ENCODE measurements at regions not wholly inside any gene's neighbourhood (a gene's known extent, or its start where the extent isn't known, plus 50 kb on each side); places are given as distances from the start of the nearest gene placed in this dataset.
"Not testable (repeated sequence)": the region's sequence is repeated elsewhere in the genome, so short reads cannot be mapped to it uniquely, and the experiment has no call there.

GRCh38 chr18:57959278-57959677 is 84.7 kb upstream of the NEDD4L start:
- in situ Hi-C loops (cut with HindIII; ENCODE audit: low pct_unique_long_range_greater_than_20kb, low sequenced_read_pairs) = no loop called here

GRCh38 chr18:57957210-57957609 is 86.8 kb upstream of the NEDD4L start:
- in situ Hi-C loops (cut with HindIII; ENCODE audit: low pct_unique_long_range_greater_than_20kb, low sequenced_read_pairs) = no loop called here
- no peak for DNase-seq (ENCODE audit: low read depth, low spot score)

More at GRCh38 chr18:57959278-57959677, 84.7 kb upstream of the NEDD4L start:
- DNase-seq (ENCODE audit: low read depth, low spot score) = peak; percentile 87

- in situ Hi-C loops (cut with HindIII; ENCODE audit: low pct_unique_long_range_greater_than_20kb, low sequenced_read_pairs) = no loop called here
- no peak for DNase-seq (ENCODE audit: low read depth, low spot score)
Observed at GRCh38 chr18:57956491-57956890, 87.5 kb upstream of the NEDD4L start.

DNA sequence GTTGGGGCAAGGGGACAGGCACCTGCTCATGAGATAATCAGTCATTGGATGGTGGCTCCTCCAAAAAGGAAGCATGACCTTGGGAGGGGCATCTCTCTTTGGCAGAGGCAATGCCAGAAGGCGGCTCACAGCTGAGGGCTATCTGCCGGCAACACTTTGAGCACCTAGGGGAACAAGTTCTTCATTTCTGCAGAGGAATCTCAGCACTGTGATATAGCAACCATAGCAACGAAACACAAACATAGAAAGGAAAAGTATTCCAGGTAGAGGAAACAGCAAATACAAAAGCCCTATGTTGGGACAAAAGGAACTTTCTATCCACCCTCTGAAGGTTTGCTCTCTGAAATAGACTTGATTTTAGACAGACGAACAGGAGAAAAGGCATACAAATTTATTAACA is 89.1 kb upstream of the NEDD4L start:
- in situ Hi-C loops (cut with HindIII; ENCODE audit: low pct_unique_long_range_greater_than_20kb, low sequenced_read_pairs) = no loop called here
- DNase-seq (ENCODE audit: low read depth, low spot score) = no peak

- DNase-seq (ENCODE audit: low read depth, low spot score) = no peak
- in situ Hi-C loops (cut with HindIII; ENCODE audit: low pct_unique_long_range_greater_than_20kb, low sequenced_read_pairs) = no loop called here
Observed at GRCh38 chr18:57953883-57954282, 90.1 kb upstream of the NEDD4L start.

GRCh38 chr18:57951999-57952774 is 91.8 kb upstream of the NEDD4L start:
- in situ Hi-C loops (cut with HindIII; ENCODE audit: low pct_unique_long_range_greater_than_20kb, low sequenced_read_pairs) = no loop called here
- no peak for DNase-seq (ENCODE audit: low read depth, low spot score)

DNA sequence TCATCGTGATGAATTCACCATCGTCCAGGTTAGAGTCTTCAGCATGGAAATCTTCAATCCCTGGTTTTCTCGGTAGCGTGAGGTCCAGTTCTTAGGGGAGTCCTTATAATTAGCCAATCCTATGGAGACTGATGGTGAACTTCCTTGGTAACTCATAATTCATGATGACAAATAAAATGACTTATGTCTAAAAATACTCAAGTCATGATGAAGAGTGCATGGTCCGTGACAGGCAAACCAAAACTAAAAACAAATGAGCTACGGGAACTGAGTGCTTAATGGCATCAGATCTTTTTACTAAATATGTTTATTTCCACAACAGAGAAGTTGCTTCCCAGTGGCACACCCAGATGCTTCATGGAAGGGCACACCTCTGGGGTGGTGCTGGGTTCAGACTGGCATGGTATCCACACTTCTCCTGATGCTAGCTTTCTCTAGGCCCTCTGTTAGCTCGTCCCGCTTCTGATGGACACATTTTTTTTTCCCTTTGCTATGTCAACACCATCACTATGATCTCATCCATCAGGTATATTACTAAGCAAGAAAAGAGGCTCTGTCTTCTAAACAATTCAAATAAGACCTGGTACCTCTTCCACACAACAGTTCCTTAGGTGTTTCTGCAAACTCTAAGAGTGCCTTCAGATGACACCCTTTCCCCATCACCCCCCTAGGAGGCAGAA is 92.8 kb upstream of the NEDD4L start:
- in situ Hi-C loops (cut with HindIII; ENCODE audit: low pct_unique_long_range_greater_than_20kb, low sequenced_read_pairs) = no loop called here
- no peak for DNase-seq (ENCODE audit: low read depth, low spot score)

DNA sequence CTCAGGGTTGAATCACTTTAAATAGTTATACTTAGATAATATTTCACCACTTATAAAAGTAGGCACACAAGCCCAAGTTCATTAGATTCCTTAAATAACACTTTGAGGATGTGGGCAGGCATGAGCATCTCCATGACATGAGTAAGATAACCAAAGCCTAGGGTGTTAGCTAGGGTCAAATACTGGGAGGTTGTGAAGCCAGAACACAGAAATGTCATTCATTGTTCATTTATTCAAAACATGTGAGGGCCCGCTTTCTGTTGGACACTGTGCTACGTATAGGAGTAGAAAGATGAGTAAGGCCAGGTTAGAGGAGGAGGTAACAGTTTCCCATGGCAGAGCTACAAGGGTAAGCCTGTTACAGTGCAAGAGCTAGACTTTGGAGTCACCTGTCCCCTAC is 93.5 kb upstream of the NEDD4L start:
- no peak for DNase-seq (ENCODE audit: low read depth, low spot score)
- in situ Hi-C loops (cut with HindIII; ENCODE audit: low pct_unique_long_range_greater_than_20kb, low sequenced_read_pairs) = no loop called here

DNA sequence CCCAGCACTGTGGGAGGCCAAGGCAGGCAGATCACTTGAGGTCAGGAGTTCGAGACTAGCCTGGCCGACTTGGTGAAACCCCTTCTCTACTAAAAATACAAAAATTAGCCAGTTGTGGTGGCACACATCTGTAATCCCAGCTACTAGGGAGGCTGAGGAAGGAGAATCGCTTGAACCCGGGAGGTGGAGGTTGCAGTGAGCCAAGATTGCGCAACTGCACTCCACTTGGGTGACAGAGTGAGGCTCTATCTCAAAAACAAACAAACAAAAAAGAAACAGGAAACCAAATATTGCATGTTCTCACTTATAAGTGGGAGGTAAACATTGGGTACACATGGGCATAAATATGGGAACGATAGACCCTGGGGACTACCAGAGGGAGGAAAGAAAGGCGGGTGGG is 94.7 kb upstream of the NEDD4L start:
- DNase-seq (ENCODE audit: low read depth, low spot score); in situ Hi-C loops (cut with HindIII; ENCODE audit: low pct_unique_long_range_greater_than_20kb, low sequenced_read_pairs): not testable (repeated sequence)

- in situ Hi-C loops (cut with HindIII; ENCODE audit: low pct_unique_long_range_greater_than_20kb, low sequenced_read_pairs) = no loop called here
Observed at GRCh38 chr18:57947117-57947516, 96.9 kb upstream of the NEDD4L start.

GRCh38 chr18:57943723-57944122 is 100.3 kb upstream of the NEDD4L start:
- no peak for DNase-seq (ENCODE audit: low read depth, low spot score)
- in situ Hi-C loops (cut with HindIII; ENCODE audit: low pct_unique_long_range_greater_than_20kb, low sequenced_read_pairs) = no loop called here

More at GRCh38 chr18:57947117-57947516, 96.9 kb upstream of the NEDD4L start:
- no peak for DNase-seq (ENCODE audit: low read depth, low spot score)

DNA sequence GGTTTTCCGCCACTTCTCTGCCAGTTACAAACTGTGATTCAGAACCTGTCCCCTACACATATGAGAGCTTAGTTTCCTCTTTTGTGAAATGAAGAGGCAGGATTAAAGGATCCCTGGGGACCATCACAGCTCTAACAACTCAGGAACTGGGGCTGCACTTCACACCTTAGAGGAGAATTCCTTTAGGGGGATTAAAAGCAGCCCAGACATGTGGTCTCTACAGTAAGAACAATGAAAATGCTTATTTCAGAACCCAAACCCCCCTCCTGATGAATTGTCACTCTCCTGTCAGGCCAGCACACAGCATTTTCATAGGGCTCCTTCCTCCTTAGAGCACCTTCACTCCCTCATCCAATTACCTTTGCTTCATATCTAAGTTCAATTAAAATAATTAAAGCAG is 101.5 kb upstream of the NEDD4L start:
- in situ Hi-C loops (cut with HindIII; ENCODE audit: low pct_unique_long_range_greater_than_20kb, low sequenced_read_pairs) = no loop called here
- no peak for DNase-seq (ENCODE audit: low read depth, low spot score)

DNA sequence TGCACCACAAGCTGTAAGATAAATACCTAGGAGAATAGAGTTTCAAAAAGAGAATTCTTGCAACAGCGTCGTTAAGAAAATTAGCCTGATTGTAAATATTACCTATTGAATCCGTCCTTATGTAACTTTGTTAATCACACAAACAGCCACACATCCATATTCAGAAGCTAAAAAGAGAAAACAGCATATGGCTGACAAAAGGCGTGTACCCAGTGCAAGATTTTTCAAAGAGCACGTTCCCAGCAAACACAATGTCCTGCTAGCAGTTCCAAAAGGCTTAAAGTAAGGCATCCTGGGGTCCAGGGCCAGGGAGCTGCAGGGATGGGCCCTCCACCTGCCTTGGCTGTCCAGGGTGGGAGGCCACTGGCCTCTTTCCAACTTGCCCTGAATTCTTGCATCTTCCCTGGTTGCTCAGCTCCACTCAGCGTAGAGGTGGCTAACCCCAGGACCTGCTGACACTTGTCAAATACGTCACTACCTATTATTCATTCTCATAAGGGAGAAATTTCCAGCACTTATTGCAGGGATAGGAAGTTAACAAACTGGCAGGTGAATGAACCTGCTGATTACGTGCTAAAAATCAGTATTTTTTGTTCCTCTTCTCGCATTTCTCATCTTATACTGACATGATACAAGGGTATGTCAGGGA is 102.1 kb upstream of the NEDD4L start:
- in situ Hi-C loops (cut with HindIII; ENCODE audit: low pct_unique_long_range_greater_than_20kb, low sequenced_read_pairs) = no loop called here
- DNase-seq (ENCODE audit: low read depth, low spot score) = no peak

DNA sequence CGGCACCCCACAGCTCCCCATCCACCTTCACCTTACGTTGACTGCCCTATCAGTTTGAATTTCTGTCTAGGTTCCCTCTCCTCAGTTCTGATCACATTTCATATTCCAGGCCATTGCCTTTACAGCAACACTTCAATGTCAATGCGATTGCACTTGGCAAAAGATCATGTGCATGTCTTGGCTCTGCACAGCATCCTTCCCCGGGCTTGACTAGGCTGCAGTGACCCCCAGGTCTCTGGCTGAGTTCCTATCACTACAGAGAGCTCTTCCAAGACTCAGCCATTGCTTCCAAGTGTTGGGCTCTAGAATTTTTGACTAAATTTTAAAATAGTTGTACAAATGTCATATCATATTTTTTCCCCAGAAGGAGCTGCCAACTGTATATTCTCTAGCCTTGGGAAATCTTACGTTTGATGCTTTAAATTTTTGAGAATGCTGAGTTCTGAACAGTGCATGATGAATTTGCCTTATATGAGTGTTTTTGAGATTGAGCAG is 103.8 kb upstream of the NEDD4L start:
- in situ Hi-C loops (cut with HindIII; ENCODE audit: low pct_unique_long_range_greater_than_20kb, low sequenced_read_pairs) = no loop called here
- no peak for DNase-seq (ENCODE audit: low read depth, low spot score)

DNA sequence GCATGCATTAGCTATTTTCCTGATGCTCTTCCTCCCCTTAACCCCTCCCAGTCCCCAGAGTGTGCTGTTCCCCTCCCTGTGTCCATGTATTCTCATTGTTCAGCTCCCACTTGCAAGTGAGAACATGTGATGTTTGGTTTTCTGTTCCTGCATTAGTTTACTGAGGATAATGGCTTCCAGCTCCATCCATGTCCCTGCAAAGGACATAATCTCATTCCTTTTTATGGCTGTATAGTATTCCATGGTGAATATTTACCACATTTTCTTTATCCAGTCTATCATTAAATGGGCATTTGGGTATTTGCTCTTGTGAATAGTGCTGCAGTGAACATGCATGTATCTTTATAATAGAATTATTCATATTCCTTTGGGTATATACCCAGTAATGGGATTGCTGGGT is 109.7 kb upstream of the NEDD4L start:
- DNase-seq (ENCODE audit: low read depth, low spot score); in situ Hi-C loops (cut with HindIII; ENCODE audit: low pct_unique_long_range_greater_than_20kb, low sequenced_read_pairs): not testable (repeated sequence)

DNA sequence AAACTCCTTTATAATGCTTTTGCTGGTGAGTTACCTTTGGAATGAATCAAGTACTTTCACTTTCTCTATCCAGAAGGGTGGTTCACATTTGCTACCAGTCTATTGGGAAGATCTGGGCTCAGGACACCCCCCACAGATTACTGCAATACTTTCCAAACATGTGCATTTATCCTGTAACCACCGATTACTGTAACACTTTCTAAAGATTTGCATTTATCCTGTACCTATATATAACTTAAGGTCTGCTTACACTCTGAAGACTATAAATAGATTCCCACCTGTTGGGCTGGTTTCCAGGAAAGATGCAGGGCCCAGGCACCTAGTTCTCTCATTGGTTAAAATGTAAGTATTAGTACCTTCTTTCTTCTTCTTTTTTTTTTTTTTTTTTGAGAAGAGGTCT is 113.0 kb upstream of the NEDD4L start:
- no peak for DNase-seq (ENCODE audit: low read depth, low spot score)
- in situ Hi-C loops (cut with HindIII; ENCODE audit: low pct_unique_long_range_greater_than_20kb, low sequenced_read_pairs) = no loop called here

GRCh38 chr18:57930476-57930875 is 113.5 kb upstream of the NEDD4L start:
- in situ Hi-C loops (cut with HindIII; ENCODE audit: low pct_unique_long_range_greater_than_20kb, low sequenced_read_pairs) = no loop called here

GRCh38 chr18:57929922-57930321 is 114.1 kb upstream of the NEDD4L start:
- no peak for DNase-seq (ENCODE audit: low read depth, low spot score)
- in situ Hi-C loops (cut with HindIII; ENCODE audit: low pct_unique_long_range_greater_than_20kb, low sequenced_read_pairs) = no loop called here

More at GRCh38 chr18:57930476-57930875, 113.5 kb upstream of the NEDD4L start:
- DNase-seq (ENCODE audit: low read depth, low spot score) = peak; percentile 9
